GM12872 (cell line): ENCODE measurements at regions not wholly inside any gene's neighbourhood (a gene's known extent, or its start where the extent isn't known, plus 50 kb on each side); places are given as distances from the start of the nearest gene placed in this dataset.

Experiments used
- TF ChIP-seq, protein P1 (sequence below): IDR thresholded peaks from 3 replicates; pipeline ENCODE4 v1.5.1; 2011; ENCODE audit warnings: low read depth, mild to moderate bottlenecking, low read length, moderate library complexity; ENCODE audit not compliant: insufficient read depth

DNA sequence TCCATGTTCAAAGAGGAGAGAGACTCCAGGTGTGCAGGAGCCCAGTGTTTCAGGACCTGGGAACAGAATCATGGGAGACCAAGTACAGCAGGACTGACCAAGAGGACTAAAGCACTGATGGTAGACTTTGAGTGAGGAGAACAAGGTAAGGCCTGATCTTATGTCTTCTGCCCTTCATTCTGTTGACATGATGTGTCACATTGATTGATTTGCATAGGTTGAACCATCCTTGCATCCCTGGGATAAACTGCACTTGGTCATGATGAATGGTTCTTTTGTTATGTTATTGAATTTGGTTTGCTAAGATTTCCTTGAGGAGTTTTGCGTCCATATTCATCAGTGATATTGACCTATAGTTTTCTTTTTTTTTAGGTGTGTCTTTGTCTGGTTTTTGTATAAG, 497.0 kb downstream of the TMEM121 start:
- TF ChIP-seq, protein P1, sequence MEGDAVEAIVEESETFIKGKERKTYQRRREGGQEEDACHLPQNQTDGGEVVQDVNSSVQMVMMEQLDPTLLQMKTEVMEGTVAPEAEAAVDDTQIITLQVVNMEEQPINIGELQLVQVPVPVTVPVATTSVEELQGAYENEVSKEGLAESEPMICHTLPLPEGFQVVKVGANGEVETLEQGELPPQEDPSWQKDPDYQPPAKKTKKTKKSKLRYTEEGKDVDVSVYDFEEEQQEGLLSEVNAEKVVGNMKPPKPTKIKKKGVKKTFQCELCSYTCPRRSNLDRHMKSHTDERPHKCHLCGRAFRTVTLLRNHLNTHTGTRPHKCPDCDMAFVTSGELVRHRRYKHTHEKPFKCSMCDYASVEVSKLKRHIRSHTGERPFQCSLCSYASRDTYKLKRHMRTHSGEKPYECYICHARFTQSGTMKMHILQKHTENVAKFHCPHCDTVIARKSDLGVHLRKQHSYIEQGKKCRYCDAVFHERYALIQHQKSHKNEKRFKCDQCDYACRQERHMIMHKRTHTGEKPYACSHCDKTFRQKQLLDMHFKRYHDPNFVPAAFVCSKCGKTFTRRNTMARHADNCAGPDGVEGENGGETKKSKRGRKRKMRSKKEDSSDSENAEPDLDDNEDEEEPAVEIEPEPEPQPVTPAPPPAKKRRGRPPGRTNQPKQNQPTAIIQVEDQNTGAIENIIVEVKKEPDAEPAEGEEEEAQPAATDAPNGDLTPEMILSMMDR = no peak

GRCh38 chr14:106024983-106025604, 498.7 kb downstream of the TMEM121 start:
- TF ChIP-seq, protein P1 = no peak

GRCh38 chr14:106026026-106026425, 499.6 kb downstream of the TMEM121 start:
- TF ChIP-seq, protein P1 = no peak

DNA sequence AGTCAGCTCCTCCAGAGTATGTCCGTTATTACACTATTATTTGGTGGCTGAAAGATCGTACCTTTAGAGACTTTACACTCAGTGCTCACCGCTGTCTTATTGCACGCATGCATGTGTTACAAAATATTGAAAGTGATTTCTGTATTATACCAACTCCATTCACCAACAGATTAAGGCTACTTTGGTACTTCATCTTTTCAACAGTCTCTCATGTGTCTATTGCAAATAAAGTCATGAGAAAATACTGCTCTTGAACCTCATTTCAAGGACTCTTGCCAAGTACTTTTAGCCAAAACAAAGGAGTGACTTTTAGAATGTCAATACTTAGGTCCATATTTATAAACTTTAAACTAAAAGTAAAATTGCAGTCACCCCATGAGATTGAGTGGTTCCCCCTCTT, 503.6 kb downstream of the TMEM121 start:
- TF ChIP-seq, protein P1 = no peak

DNA sequence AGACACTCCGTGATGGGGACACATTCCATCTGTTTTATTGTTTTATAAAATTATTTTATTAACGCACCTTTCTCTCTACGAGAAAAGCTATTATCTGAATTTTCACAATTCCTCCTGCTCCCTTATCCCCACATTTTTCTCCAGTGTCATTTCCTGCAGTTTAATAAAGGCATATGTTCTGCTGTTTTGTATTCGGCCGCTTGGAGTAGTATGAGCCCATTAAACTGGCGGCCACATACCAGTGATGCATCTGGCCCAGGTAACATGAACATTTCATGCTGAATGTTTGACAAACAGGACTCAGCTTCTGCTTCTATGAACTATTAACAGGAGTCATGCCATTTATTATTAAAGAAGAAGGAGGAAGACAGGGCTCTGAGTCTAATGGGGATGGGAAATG, 511.0 kb downstream of the TMEM121 start:
- TF ChIP-seq, protein P1 = no peak

DNA sequence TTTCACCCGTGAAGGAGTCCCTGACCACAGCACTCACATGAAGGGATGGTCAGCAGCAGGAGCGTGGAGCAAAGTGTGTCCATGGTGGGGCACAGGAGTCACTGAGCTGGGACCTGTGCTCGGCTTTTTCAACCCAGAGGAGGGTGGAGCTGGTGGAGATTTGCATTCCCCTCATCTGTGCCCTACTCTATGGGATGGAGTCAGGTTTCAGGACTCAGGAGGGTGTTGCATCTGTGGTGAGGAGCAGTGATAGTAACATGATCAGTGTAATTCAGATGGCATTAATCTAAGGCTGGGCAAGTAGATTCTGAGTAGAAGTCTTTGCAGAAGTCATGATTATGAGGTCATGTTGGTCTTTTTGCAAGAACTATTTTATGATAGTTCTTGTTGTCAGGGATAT, 511.9 kb downstream of the TMEM121 start:
- TF ChIP-seq, protein P1 = no peak

DNA sequence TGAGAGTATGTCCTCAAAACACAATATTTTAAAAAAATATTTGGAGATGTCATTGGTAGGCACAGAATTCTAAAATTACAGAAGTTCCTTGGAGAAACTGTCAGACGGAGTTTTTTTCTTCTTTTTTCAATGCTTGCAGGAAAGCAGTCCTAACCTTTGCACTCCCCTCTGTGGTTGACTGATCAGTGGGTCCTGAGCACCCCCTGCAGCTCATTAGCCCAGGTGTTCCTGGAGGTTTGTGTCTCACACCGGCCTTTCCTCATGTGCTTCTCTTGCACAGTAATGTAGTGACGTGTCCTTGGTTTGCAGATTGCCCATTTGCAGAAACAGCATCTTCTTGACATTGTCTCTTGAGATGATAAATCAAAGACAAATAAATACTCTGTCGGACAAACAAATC, 513.0 kb downstream of the TMEM121 start:
- TF ChIP-seq, protein P1 = no peak

- TF ChIP-seq, protein P1 = no peak
Measured at GRCh38 chr14:106044515-106044914, 518.1 kb downstream of the TMEM121 start.
